CD4-positive, alpha-beta T cell treated with Interleukin-17A for 1 hour (primary cell): ENCODE measurements at regions not wholly inside any gene's neighbourhood (a gene's known extent, or its start where the extent isn't known, plus 50 kb on each side); places are given as distances from the start of the nearest gene placed in this dataset.
"Not testable (repeated sequence)": the region's sequence is repeated elsewhere in the genome, so short reads cannot be mapped to it uniquely, and the experiment has no call there.

Experiments used
- DNase-seq: peaks from one replicate; pipeline ENCODE4 v3.0.0-alpha.2; 2020

DNA sequence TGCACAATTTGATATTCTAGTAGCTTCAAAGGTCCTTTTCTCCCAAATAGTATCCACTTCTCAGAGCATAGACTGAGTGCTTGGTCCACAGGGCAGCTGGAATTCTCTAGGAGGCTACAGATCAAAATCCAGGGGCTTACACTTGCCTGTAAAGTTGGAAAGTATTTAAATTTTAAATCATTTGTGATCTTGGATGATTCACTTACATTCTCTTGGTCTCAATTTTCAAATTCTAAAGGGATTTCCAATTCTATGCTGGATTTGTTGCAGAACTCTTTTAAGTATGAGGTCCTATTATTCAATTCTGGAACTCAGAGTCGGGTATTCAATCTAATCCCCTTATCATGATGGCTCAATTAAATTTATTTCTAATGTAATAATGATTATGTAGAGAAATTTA, 492.3 kb downstream of the NYAP2 start:
- no peak for DNase-seq

DNA sequence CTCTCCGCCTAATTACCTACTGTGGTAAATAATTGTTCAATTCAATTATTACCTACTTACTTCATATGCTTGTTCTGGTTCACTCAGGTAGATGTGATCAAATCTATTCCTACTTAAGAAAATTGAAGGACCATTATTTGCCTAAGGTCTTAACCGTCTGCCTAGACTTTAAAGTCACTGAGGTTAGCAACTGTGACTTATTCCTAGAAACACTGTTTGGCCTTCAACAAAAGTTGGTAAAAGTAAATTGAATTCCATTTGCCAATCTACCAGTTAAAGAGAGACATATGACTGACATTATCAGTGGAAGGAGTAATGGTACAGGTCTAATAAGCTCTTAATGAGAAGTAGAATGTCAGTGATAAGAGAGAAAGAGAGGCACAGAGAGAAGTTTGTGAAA, 491.5 kb downstream of the NYAP2 start:
- no peak for DNase-seq

DNA sequence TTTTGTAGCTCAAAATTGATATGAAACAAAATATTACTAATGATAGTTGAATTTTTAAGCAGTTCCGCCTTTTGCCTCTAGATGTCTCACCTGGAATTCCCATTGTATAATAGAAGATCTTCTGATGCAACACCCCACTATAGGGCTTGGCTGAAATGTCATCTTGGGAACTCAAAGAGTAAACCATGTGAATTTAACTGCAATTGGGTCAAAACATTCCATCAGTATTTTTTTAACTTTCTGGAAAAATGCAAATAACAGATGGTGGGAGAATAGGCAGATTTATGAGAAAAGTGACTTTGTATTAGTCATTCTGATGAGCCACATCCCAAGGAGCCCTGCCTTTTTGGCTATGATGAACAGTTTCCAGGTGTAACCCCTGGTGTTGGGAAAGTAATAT, 489.9 kb downstream of the NYAP2 start:
- peak; percentile 35 for DNase-seq

DNA sequence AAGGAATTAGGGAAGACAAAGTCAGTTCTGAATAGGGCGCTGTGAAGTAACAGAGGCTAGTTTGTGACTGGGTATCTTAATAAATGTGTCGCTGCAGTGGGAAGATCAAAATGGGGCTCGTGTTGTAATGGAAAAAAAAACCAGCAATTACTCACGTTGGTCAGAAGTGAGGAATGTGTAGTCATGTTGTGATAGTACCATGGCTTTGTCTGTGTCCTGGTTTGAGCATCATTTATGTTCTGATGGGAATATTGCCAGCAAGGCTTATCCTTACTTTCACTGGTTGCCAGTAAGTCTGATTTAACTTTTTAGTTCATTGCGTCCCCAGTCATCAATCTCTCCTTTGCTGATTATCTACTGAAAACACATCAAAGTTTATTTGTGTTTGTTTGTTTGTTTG, 467.6 kb downstream of the NYAP2 start:
- no peak for DNase-seq

DNA sequence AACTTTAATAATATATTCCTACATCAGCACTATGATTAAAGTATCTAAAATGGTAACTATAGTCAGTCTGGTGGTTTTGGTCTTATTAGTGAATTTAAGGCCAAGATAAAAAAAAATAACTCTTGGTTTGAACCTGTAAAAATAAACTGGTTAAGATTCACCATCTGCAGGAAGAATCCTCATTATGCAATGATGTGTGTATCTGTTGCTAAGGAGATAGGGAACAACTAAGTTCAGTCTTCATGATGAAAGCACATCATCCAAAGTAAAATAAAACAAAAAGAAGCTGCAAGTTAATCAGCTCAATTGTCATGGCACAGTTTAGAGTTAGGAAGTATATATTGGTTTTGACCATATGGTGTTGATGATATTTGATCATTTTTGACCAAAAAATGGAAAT, 466.0 kb downstream of the NYAP2 start:
- no peak for DNase-seq

DNA sequence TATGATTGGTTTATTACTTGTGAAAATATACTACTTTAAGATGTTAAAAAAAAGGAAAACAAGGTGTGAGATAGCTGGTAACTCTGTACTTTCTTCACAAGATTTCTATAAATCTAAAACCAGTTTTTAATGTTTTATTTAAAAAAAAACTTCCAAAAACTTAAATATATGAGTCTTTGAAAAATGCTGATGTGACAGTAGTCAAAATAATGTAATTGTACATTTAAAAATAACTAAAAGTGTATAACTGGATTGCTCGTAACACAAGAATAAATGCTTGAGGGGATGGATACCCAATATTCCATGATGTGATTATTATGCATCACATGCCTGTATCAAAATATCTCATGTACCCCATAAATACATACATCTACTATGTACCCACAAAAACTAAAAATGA, 464.9 kb downstream of the NYAP2 start:
- no peak for DNase-seq

DNA sequence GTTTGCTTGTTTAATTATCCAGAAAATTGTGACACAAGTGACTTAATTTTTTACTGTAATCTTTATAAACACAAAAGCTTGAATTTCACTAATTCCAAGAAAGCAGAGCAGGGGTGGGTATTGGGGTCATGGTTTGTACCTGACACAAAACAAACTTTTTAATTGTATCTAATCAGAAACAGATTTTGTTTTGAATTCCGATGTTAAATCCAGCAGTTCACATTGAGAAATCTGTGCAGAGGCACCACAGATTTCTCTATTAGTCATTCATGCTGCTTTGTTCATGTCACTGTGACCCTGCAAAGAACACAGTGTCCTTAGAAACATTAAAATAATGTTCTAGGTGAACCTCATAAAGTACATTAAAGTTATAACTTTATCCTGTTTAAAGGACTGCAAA, 443.4 kb downstream of the NYAP2 start:
- no peak for DNase-seq

DNA sequence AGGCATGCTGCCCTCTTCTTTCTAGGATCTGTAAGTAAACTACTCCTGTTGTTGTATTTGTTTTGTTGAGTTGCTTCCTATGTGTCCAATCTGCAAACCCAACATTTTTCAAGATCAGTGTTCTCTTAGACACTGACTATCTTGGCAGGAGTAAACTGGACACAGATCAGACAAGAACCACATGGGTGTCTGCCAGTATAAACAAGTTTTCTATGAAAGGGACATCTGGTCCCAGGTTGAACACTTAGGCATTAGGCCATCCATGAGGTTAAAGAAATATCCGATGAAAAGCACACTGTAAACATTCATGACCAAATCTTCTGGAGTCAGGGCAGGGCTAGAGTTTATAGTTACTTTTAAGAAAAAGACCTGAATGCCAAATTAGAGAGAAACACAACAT, 441.8 kb downstream of the NYAP2 start:
- no peak for DNase-seq

DNA sequence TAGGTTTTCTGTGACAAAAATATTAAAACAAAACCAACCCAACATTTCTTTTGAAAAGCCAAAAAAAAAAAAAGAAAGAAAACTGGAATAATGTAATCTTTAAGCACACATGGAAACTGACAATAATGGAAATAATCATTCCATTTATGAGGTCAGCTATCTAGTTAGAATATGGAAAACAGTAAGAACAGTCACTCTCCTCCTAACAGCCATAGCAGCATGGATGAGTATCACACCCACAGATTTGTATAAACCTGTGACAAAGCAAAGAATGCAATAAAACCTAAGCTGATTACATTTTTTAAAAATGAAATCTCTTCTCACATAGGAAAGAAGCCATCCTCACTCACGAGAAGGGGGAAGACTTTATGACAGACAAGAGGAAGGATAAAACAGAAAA, 437.8 kb downstream of the NYAP2 start:
- no peak for DNase-seq

DNA sequence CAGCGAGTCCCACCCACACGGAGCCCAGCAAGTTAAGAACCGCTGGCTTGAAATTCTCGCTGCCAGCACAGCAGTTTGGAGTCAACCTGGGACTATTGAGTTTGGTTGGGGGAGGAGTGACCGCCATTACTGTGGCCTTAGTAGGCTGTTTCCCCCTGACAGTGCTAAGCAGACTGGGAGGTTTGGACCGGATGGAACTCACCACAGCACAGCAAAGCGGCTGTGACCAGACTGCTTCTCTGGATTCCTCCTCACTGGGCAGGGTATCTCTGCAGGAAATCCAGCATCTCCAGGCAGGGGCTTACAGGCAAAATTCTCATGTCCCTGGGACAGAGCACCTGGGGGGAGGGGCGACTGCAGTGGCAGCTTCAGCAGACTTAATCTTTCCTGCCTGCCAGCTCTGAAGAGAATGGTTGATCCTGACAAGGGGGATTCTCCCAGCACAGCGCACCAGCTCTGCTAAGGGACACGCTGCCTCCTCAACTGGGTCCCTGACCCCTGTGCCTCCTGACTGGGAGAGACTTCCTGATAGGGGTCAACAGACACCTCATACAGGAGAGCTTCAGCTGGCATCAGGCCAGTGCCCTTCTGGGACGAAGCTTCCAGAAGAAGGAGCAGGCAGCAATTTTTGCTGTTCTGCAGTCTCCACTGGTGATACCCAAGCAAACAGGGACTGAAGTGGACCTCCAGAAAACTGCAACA, 425.4 kb downstream of the NYAP2 start:
- DNase-seq = no peak

DNA sequence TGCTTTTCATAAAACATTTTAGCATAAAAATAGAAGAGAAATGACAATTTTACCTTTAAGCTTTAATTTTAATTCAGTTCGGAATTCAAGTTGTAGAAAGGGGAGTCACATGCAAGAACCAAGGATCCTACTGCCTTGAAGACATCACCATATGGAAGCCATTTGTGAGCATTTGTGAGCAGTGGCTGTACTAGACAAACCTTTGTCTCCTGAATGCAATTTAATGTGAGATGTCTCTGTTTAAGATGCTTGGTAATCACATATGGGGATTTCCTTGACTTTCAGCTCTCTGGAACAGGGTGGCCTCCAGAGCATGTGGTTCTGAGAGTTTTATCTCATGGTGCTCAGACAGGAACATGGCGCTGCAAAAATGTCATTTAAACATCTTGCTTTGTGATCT, 421.8 kb downstream of the NYAP2 start:
- no peak for DNase-seq

DNA sequence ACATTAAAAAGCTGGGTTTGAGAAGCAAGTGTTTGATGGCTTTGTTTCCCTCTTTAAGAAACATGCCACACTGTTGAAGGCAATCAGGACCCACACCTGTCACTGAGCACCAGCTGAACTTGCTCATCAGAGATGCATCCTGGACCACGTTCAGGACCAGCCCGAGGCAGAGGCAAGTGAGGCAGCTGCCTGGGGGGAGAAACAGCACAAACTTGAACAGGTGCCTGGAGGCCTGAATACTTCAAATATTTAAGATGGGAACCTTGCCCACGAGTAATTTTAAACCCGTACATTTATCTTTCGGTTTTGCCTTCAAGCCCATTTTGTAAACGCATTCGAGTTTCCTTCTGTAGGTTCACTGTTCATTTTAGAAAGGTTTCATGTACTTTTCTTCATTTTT, 421.3 kb downstream of the NYAP2 start:
- DNase-seq = no peak

DNA sequence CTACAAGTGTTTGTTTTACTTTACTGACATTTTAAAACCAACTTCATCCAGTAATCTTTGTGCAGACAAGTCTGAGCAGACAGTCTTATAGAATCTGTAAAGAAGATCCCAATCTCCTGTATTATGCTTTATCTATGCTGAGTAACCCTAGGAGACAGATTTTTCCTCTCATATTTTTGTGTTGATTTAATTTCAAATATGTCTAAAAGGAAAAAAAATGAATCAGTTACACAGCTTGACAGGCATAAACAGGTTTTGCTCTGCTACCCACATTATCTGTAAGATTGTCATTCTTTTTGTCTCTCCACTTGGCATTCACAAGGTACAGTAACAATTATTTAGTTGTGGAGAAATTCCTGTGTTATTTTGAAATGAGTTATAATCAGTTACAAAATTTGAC, 415.0 kb downstream of the NYAP2 start:
- DNase-seq = no peak

DNA sequence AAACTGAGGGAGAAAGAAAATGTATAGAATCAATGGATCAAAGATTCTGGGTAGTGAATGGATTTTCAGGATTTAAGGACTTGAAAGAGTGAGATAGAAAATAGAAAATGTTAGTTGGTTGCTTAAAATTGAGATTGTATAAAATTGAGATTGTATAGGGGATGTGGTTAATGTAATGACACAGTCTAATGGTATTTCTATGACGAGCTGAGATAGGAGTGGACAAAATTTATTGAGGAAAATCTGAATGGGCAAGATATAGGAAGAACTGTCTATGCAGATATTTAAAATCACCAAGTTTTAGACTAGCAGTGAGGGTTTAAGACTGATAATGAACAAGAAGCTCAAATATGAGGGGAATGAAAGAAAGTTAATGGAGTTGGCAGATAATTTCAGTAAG, 406.6 kb downstream of the NYAP2 start:
- DNase-seq = no peak

DNA sequence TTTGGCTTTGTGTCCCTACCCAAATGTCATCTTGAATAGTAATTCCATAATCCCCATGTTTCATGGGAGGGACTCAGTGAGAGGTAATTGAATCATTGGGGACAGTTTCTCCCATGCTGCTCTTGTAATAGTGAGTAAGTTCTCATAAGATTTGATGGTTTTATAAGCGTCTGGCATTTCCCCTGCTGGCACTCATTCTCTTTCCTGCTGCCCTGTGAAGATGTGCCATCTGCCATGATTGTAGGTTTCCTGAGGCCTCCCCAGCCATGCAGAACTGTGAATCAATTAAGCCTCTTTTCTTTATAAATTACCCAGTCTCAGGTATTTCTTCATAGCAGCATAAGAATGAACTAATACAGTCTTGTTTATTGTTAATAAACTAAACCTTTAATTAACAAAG, 402.6 kb downstream of the NYAP2 start:
- DNase-seq = not testable (repeated sequence)

DNA sequence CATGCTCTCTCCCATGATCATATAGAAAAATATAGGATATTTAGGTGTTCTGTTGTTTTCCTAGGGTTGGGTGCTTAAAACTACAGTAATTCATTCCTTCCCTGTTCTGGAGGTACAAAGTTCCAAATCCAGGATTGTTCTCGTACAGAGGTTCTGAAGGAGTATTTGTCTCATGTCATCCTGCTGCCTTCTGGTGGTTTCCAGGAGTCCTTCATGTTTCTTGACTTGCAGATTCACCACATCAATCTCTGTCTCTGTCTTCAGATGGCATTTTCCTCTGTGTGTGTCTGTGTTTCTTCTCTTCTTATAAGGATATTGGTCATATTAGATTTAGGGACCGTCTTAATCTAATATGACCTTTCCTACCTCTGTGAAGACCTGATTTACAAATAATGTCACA, 397.9 kb downstream of the NYAP2 start:
- DNase-seq = no peak

DNA sequence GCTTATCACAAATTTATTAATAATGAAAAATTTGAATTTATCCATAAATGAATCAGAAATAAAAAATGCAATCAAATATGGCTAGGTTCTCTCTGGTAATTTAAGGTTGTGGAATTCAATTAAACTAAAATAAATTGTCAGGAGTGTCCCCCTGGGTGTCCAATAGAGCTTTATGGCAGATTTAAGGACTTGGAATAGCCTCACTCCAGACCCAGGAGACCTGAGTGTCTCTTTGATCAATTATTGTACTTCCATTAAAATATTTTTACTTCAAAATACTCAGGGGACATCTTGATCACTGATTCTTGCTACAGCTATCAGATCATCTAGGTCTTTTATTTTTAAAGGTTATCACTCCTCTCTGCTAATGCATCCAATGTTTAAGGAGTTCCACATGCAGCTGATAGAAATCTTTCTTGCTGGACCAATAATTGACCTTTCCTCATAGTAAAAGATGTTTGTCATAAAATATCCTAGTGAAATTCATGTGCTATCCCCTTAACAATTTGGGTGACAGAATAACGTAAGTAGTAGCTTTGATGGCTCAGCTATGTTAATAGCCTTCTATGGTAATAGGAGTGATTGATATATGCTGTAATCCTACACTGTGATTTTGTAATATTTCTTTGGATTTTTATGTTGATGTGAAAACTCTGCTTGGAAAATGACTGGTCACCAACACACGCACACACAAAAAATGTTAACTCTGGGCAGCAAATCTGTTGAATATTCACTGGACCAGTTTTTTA, 395.3 kb downstream of the NYAP2 start:
- no peak for DNase-seq

DNA sequence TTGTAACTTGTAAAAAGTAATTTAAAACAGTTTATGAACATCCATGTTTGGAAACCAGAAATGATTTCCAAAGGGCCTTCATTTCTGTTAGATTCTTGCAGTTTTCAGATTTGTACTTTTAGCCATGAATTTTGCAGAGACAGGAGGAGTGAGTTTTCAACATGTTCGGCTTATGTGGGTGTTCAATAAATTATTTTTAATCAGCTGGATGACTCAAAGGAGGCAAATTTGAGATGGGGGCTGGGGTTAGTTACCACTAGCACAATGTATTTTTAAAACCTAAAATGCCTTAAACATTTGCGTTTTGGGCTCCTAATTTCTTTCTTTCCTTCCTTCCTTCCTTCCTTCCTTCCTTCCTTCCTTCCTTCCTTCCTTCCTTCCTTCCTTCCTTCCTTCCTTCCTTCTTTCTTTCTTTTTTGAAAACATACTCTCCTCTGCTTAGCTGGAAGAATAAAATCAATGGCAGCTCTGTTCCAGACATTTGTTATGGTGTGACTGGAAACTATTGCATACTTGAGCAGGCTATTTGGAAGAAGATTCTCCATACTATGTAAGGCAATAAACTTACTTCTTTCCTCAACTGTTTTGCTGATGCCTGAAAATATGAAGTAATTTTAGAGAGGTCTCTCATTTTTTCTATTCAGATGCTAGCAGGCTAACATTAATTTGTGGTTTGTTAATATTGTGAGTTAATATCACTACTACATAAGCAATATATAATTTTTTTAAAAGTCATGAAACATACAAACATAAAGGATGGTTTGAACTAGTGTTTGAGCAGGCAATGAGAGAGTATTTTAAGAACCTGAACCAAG, 394.4 kb downstream of the NYAP2 start:
- no peak for DNase-seq

DNA sequence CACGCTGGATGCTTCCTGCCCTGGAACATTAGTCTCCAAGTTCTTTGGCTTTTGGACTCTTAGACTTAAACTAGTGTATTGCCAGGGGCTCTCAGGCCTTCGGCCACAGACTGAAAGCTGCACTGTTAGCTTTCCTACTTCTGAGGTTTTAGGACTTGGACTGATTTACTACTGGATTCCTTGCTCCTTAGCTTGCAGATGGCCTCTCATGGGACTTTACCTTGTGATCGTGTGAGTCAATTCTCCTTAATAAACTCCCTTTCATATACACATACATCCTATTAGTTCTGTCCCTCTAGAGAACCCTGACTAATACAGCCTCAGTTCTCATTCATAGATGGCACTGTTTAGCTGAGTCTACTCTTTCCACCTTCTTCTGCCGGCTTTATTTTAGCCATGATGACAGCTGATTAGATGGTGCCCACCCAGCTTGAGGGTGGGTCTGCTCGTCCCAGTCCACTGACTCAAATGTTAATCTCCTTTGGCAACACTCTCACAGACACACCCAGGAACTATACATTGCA, 389.1 kb downstream of the NYAP2 start:
- DNase-seq = no peak

DNA sequence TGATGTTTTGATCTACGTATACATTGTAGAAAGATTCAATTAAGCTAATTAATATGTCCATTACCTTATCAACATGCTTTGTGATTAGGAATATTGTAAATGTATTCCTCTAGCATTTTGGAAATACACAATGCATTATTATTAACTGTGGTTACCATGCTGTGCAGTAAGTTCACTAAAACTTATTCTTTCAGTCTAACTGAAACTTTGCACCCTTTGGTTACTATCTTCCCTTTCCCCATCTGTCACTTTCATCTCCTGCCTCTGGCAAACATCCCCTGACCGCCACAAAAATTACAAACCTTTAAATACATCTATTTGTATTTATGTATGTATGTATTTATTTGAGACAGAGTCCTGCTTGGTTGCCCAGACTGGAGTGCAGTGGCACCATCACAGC, 388.0 kb downstream of the NYAP2 start:
- no peak for DNase-seq

DNA sequence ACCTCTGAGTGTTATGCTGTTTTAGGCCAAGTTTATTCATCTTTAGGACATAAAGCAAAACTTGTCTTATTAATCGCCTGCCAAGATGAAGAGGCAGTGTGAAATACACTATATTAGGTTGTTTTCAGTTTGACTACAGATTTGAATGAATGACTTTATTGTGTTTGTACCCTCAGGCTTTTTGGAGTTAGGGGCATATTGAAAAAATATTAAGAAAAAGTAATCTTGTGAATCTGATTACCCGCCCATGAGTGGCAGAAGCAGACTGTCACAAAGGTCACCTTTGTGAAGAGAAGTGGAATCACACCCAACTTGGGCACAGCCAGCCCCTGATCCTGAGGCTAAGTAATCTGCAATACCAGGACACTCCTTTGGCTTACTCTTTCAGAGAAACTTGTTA, 382.5 kb downstream of the NYAP2 start:
- DNase-seq = no peak

DNA sequence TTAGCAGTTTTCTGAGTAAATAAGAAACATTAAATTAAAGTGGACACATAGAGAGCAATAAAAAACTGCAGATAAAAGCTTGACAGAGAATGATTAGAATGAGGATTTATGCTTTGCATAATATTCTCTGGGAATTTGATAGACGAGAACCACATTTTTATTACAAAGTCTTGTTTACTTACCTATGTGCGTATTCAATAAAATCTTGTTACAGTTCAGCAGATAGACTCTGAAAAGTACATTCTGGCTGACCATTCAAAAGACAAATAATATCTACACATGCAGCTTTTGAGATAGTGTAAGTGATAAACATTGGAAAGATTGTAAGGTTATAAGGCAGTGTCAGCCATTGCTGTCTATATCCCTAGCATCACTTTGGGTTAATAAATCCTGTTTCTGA, 381.6 kb downstream of the NYAP2 start:
- no peak for DNase-seq

DNA sequence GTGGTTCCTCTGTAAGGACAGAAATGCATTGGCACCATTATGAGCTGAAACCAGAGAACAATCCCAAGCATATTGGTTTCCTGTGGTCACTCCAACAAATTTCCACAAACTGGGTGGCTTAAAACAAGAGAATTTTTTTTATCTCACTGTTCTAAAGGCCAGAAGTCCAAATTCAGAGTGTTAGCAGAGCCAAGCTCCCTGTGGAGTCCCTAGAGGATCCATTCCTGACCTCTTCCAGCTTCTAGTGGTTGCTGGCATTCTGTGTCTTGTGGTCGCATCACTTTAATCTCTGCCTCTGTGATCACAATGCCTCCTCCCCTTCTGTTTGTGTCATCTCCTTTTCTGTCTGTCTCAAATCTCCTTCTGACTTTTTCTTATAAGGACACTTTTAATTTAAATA, 380.3 kb downstream of the NYAP2 start:
- no peak for DNase-seq

DNA sequence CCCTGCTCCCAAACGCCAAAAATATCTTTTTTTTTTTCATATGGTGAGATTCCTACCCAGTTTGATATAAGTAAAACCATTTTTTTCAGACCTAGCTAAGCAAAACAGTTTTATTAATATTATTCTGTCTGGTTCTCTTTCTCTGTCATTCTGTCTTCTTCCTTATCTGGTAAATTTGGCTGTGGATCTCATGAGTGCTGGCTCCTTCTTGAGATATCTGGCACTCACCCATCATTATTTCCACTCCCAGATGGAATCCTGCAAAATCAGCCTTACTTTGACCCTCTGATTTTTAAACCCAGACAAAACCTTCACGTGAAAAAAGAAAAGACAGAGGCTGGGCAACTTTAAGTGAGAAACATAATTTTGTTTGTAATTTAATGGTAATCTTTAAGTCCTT, 373.6 kb downstream of the NYAP2 start:
- no peak for DNase-seq
